ENCODE measurements at regions not wholly inside any gene's neighbourhood (a gene's known extent, or its start where the extent isn't known, plus 50 kb on each side); places are given as distances from the start of the nearest gene placed in this dataset.

DNA sequence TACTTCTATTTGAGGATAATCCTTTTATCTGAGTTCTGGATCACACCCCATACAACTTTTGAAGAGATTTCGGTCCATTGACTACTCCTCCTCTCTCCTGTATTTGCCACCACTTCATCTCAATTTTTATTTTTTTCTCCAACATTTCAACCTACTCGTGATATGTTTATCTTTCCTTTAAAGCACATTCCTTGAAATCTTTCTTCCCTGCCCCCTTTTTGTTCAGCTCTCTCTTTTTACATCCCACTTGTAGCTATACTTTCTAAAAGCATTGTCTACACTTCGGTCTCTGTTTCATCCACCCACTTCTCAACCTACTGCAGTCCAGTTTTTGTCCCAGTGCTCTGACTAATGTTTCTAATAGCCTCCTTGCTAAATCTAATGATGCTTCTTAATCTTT is 299.4 kb downstream of the PSAT1 start:
- no peak for DNase-seq (ENCODE audit: low read depth in 1 of 2, low spot score in 1 of 2)

DNA sequence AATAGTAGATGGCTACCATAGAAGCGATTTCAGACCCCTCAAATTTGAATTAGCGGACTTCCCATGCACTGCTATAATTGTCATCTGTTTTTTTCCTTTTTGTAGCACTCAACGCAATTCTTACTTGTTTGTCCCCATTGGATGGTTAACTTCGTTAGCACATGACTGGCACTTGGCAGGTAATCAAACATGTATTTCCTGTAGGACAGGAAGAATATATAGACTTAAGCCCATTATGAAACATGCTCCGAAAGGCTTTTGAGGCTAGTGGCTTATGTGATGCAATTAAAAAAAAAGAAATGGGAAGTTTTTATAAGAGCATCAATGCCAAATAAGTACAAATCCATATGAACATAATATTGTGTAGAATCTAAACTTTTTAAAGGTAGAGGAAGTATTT is 301.2 kb downstream of the PSAT1 start:
- no peak for DNase-seq (ENCODE audit: low read depth in 1 of 2, low spot score in 1 of 2)

DNA sequence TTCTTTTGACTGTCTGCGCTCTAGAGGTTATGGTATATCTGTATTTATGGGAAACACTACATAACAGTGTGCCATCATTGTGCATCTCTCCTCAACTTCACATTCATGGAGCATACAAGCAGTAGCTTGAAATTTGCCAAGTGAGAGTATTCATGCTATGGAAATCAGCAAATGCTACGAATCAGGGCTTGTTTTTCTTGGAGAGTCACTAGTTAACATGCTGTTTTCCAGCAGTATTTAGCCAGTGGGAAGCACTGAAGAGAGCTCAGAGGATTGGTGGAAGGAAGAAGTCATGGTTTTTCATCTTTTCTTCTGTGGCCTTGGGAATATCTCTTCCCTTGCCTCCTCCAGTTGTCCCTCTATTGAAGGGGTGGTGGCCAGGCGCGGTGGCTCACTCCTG is 303.0 kb downstream of the PSAT1 start:
- no peak for DNase-seq (ENCODE audit: low read depth in 1 of 2, low spot score in 1 of 2)

DNA sequence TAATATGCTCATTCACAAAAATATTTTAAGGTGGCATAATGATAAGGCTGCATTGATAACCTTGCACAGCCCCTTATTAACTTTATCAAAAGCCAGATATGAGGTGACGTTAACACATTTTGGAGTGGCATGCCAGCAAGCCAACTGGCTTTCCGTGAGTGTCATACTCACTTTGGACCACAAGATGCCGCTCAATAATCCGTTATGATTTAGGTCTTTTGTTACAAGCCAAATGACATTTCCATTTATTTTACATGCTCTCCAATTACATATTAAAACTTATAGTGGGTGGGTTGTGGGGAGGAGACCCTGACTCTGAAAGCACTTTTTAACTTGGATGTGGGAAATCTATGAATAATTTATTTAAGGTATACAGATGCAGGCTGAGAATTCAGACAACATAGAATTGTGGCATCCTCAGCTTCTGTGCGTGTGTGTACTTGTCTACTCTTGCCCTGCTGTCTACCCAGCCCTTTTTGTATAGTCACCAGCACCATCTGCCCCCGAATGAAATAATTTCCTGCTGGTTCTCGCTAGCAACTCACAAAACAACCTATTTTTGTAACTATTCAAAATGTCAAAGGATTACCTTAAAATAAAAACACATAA is 305.1 kb downstream of the PSAT1 start:
- no peak for DNase-seq (ENCODE audit: low read depth in 1 of 2, low spot score in 1 of 2)

DNA sequence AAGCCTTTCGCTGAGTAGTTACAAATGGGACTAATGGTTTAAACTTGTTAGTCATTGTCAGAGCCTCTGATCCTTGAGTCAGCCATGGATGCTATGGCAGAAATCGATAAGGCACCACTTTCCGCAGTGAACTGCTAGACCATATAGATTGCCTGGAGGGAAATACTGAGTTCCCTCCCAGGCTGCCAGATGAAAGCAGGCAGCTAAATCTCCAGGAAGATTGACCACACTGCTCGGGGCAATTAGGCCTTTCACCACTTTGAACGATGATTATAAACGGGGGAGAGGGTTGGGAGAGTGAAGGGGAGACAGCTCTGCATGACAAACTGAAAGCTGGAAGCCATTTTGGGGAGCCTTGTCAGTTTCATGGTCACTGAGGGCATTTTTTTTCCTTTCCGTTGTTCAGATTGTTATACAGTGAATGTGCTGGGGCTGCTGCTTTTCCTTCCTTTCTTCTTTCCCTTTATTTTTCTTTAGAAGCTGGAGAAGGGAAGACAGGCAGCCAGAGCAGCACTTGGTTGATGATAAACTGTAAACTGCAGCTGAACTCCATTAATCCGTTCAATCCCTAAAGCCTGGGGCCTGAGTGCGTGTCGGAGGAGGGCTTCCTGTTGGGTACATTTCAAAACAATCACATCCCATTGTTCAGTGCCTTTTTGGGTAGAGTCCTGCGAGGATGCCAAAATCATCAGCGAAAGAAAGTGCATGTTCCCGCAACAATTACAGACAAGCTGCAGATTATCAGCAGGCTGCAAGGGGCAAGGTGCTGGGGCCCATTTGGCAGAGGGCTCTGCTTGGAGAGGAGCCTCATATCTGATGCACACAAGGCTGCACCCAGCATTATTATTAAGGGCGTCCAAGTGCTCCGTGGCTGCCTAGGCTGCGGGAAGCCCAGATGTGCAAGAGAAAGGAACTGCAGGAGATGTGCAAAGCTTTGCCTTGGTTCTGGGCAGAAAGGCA is 308.4 kb downstream of the PSAT1 start:
- no peak for DNase-seq (ENCODE audit: low read depth in 1 of 2, low spot score in 1 of 2)

DNA sequence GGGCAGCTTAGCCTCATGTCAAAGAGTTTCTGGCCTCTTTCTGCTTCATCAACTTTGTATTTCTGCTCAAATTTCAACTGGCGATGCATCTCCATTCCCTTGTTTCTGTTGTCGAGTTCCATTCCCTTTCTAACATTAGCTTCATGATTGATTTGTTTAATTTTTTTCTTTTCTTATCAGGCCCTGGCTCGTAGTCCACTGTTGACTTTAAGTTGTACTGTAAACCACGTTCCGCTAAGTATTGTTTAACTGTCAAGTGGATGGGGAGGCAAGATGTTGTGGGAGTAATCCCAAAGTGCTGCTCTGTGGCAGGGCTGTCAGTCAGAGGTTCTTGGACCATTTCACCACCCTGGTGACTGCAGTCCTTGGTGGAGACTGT is 309.1 kb downstream of the PSAT1 start:
- no peak for DNase-seq (ENCODE audit: low read depth in 1 of 2, low spot score in 1 of 2)

DNA sequence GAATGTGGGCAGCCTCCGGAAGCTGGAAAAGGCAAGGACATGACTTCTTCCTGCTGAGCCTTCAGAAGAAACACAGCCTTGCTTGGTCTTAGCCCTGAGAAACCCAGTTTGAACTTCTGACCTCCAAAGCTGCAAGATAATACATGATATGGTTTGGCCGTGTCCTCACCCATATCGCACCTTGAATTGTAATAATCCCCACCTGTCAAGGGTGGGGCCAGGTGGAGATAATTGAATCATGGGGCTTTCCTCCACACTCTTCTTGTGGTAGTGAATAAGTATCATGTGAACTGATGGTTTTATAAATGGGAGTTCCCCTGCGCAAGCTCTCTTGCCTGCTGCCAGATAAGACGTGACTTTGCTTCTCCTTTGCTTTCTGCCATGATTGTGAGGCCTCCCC is 310.9 kb downstream of the PSAT1 start:
- DNase-seq (ENCODE audit: low read depth in 1 of 2, low spot score in 1 of 2), result no peak

DNA sequence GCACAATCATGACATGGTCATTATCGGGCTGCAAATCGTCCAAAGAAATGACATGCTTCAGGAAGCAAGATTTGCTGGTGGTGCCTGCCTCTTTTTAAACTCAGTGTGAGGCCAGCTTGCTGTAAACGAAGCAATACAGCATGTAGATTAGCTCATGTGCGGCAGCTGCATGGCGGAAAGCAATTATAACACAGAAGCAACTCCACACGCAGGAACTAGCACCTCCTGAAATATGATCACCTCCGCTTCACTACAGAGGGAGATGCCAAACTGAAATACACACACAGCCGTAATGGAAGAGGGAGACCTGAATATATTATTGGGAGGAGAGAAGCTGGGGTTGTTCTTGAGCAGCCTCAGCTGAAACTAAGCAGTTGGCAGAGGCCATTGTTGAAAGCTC is 312.5 kb downstream of the PSAT1 start:
- DNase-seq (ENCODE audit: low read depth in 1 of 2, low spot score in 1 of 2), result no peak

DNA sequence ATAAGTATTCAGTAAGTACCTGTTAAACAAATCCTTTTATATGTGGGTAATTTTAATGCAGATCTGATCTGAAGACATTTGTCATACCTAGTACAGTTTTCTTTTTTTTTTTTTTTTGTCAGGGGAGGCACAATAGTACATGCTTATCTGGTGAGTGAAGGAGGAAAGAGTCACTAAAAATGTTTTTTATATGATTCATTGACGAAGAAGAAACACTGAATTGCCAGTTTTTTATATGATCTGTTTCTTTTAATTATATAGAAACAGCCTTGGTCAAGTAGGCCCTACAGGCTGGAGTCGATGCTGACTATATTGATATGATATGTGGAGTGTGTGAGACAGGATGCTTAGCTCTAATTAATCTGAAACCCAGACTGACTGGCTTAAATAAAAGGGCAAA is 315.2 kb downstream of the PSAT1 start:
- DNase-seq (ENCODE audit: low read depth in 1 of 2, low spot score in 1 of 2), result no peak

DNA sequence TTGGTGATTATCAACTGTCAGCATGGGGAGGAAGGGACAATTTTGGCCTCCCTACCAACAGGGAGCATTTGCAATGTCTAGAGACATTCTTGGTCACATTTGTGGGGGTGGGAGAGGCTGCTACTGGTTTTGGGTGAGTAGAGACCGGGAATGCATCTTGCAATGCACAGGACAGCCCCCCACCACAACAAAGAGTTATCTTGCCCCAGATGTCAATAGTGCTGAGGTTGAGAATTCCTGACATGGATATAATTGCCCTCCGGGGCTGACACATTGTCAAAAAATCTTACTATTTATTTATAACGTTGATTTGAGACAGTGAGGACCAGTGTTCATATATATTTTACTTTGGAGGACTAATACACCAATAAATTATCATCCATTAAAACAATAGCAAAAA is 316.1 kb downstream of the PSAT1 start:
- no peak for DNase-seq (ENCODE audit: low read depth in 1 of 2, low spot score in 1 of 2)

DNA sequence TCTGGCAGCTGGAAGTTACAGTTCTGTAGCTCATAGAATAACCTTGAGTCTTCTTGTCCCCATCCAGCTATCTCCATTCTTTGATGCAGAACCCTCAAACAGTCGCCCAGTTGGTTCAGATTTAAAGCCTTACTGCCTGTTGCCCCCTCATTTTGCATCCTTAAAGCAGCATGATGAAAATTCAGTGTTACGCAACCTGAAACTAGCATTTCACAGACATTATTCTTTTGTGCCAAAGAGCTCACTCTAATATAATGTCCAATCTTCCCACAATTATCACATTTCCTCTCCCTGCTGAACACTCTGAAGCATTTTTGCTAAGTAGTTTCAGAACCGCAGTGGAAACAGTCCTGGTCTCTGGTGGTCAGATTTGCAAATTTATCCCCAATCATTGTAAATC is 318.0 kb downstream of the PSAT1 start:
- DNase-seq (ENCODE audit: low read depth in 1 of 2, low spot score in 1 of 2), result no peak

DNA sequence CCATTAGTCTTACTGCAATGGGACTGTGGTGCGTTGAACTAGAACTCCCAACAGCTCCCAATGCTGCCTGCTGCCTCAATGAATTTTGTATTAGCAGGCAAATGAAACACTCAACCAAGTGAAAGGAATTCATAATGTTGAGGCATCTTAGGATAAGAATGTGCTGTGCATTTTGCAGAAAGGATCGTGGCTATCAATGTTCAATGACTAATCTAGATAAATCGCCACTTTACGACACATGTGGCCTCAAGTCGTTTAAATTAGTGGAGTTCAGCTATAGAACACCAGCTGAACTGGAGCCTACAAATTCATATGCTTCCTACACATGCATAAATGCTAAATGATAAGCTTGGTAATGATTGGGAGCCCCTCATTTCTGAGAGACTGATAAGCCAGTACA is 318.4 kb downstream of the PSAT1 start:
- no peak for DNase-seq (ENCODE audit: low read depth in 1 of 2, low spot score in 1 of 2)

DNA sequence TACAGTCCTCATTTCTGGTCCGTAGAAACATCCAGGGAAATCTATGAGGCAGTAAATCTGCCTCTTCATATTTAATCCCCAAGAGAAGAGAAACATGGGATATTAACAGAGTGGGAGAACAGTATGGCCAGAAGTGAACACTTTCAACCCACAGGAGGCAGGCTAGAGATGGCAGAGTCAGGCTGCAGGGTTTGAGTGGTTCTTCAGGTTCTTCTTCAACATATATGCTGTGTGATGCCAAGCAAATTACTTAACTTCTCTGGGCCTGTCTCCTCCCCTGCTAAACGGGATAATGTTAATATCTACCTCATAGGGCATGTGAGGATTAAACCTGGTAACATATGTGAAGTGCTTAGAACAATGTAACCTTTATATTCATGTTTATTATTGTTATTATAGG is 321.8 kb downstream of the PSAT1 start:
- no peak for DNase-seq (ENCODE audit: low read depth in 1 of 2, low spot score in 1 of 2)

DNA sequence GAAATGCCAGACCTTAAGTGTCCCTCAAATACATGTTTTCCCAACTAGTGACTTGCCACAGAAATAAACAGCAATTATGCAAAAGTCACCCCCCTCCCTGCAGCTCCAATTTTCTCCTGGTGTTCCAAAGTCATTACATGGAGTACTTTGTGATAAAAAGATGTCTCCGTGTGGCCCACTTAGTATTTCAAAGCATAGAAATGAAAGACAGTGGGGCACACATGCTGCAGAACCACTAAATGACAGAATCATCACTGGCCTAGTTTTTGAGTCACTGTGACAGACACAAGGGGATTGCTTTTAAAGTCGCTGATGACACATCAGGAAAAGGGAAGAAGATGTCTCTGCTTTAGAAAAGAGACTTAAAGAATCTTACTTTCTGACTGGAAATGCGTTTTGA is 323.4 kb downstream of the PSAT1 start:
- no peak for DNase-seq (ENCODE audit: low read depth in 1 of 2, low spot score in 1 of 2)

DNA sequence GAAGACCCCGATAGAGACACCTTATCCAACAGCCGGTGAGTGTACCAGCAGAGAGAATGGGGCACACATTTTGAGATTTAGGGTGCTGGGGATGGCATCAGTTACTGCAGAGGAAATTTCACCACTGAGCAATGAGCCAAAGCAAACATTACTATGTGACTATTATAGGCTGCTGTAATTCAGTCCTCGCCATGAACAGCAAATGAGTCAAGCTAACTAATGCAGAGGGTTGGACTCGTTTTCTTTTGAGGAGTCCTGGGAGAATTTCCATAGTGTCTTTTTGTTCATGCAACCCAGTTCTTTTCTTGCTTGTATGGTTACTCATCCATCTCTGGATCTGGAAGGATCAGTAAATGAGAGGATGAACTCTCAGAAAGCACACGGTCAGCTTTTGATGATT is 323.8 kb downstream of the PSAT1 start:
- no peak for DNase-seq (ENCODE audit: low read depth in 1 of 2, low spot score in 1 of 2)

DNA sequence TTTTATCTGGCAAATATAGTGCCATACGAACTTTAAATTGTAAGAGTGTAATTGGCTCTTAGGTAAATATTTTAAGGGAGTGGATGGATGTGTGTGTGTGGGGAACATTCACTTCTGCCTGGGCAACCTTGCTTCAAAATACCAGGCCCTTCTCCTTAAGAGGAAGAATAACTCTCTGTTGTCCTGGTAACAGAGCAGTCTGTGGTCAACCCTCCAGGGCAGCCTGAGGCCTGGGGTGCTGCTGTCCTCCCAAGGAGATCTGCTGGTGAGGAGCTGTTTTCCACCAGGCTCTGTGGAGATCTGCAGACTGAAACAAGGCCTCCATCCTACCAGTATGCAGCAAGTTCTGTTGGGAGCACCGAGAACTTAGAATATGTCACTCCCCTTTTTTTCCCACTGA is 325.2 kb downstream of the PSAT1 start:
- no peak for DNase-seq (ENCODE audit: low read depth in 1 of 2, low spot score in 1 of 2)

DNA sequence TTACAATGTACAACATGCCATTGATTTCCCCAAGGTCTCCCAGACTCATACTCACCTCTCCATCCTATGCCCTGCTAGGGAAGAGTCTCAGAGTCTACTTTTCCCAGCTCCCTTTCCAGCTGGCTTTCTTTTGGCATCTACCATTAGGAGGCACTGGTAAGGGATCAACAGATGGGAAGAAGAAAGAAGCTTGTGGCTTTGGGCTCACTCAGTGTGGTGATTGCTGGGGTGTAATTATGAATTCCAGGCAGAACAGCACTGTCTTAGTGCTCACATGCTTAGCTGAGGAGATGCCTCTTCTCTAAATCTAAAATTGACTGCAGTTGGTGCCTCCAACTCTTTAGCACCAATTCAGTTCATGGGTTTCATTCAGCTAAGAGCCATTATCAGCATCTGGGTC is 330.0 kb downstream of the PSAT1 start:
- DNase-seq (ENCODE audit: low read depth in 1 of 2, low spot score in 1 of 2), result no peak

DNA sequence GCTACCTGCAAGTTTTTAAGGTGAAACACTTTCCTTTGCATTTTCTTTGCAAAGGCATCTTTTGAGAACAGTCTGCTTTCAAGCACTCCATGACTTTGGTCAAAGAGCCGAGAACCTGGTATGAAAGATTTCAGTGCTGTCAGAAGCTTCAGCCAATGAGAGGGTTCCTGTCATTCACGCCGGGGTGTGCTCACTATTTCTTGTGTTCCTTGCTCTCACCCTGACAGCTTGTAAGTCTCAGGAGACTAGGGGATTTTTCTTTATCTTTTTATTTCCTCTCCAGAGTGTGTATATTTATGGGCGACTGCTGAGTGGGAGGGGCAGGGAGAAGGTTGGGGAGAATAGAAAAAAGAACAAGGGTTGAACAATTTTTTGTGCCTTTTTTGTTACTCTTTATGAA is 334.0 kb downstream of the PSAT1 start:
- no peak for DNase-seq (ENCODE audit: low read depth in 1 of 2, low spot score in 1 of 2)

DNA sequence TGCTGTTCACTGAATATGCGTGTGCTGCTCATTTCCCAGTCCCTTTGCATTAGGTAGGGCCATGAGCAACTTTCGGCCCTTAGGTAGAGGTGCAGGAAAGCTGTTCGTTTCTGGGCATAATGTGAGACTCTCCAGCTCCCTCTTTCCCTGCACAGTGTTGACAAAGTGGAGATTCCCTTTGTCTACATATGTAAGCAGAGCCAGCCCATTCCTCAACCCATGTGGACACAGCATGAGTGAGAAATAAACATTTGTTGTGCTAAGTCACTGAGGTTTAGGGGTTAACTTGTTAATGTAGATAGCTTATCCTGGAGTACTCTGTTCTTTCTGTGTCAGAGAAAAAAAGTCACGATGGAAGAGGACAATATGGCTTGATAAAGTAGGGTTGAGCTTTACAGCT is 343.8 kb downstream of the PSAT1 start:
- no peak for DNase-seq (ENCODE audit: low read depth in 1 of 2, low spot score in 1 of 2)

DNA sequence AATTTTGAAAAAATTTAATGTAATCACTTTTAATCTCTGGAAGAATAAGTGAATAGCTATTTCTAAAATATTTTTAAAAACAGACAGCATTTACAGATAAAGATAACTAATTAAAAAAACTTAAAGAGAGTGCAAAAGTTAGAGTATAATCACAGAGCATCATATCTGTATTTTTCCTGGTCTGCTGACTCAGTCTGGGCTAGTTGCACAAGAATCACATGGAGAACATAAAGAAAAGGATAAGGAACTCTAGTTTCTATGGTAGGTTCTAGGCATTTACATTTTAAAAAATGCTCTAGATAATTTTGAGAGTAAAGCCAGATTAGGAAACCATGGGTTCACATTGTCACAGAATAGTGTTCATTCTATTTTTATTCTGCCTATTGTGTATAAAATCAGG is 347.4 kb downstream of the PSAT1 start:
- DNase-seq (ENCODE audit: low read depth in 1 of 2, low spot score in 1 of 2), result no peak

DNA sequence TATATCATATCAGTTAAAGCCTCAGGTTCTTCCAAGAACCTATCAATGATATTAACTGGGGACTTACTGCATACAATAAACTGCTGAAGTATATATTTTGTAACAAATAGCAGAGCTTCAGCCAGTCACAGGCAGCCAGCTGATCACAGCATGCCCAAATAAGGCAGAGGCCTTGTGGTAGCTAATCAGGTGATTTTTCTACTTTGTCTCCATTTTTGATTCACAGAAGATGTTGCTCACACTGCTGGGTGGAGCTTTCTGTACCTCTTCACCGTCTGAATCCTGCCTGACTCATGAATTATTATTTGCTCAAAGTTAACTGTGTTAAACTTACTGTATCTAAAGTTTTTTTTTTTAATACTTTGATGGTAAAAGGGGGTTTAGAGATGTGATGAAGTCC is 357.4 kb downstream of the PSAT1 start:
- no peak for DNase-seq (ENCODE audit: low read depth in 1 of 2, low spot score in 1 of 2)

DNA sequence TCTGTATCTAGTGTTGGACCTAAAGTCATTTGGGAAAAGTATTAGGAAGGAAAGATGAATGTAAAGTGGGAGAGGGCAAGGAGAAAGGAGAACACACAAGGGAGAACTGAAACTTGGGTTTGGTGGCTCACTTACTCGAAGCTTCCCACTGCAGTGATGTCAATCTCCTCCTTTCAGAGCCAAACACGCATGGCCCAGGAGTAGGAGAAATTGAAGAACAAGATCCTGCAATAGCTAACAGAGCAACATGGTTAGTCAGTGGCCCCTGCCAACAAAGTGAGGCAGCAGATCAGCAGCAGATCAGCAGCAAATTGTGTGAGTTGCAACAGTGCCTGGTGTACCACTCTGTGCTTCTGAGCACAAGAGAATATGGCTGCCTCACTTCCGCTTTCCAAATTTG is 366.4 kb downstream of the PSAT1 start:
- no peak for DNase-seq (ENCODE audit: low read depth in 1 of 2, low spot score in 1 of 2)

DNA sequence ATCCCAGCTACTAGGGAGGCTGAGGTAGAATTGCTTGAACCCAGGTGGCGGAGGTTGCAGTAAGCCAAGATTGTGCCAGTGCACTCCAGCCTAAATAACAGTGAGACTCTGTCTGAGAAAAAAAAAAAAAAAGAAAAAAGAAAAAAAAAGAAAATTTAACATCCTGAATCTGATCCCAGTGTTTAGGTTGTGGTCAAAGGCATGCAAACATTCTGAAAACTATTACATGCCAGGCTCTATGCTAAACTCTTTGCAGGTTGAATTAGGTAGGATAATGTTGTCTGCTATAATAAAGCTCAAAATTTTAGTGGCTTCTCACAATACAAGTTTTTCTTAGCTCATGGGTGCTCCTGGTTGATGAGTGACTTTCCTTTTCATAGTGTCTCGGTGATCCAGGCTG is 367.4 kb downstream of the PSAT1 start:
- no peak for DNase-seq (ENCODE audit: low read depth in 1 of 2, low spot score in 1 of 2)

All from activated T-helper 1 cell treated with anti-CD3 and anti-CD28 coated beads, Interleukin-2, amount 50 U/mL, for 16 hours (primary cell).